NCI-H524 treated with DMSO at 0.1 percent for 48 hours (cell line): ENCODE measurements at regions not wholly inside any gene's neighbourhood (a gene's known extent, or its start where the extent isn't known, plus 50 kb on each side); places are given as distances from the start of the nearest gene placed in this dataset.

Experiments
- DNase-seq: peaks from one replicate; lab custom pipeline; 2025; lab: John Stamatoyannopoulos, UW

- no peak for DNase-seq
Observed at GRCh38 chr6:14635934-14636591, 518.5 kb downstream of the CD83 start.

DNA sequence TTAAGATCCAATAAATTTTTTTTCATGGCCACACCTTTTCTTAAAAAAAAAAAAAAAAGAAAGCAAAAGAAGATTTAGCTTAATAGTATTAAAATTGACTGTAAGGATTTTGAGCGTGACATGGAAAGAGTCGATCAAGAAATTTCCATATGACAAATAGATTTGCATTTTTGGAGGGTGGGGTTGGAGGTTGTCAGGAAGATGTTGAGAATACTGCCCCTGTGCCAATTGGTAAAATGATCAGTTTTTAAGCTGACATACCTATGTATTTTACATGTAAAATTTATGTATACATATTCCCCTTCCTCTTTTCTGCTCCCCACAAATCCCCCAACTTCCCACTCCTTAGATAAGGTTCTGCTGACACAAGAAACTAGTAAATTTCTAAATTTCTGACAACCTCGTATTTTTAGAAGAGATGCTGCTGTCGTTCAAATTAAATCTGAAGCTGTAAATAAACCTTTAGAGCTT lies 520.9 kb downstream of the CD83 start:
- no peak for DNase-seq

DNA sequence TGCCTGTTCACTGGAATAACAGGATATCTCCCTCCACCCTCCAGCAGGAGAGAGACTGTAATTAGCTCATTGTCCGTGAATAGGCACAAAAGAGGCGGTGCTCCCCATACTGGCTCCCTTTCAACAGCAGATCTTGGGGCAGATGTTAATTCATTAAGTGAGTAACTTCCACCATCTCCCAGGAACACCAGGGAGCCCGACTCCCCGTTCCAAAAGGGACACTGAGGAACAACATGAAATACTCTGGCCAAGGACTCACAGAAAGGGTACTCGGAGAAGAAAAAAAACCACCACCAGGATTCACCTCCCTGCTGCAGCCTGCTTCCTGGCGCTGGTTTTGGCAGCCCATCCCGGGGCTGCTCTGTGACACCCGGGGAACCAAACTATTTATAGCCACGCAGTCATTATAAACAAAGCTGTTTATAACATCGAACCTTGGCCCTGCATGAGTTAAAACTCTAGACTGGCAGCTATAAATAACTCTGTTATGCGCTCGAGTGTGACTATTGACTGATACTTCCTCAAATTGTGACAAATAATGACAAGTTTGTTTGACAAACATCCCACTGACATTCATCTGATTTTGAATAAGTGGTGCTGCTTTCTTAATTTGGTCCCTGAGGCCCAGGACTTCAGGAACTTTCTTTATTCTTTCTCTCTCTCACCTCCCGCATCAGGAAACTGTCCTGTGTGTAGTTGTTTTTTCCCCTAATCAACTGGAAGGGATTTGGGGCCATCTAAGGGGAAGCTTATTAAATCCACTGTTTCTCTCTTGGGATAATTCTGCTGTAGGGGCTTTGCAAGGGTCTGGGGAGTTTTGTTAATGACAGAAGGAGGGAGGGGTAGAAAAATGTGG lies 521.6 kb downstream of the CD83 start:
- DNase-seq = peak; percentile 8

DNA sequence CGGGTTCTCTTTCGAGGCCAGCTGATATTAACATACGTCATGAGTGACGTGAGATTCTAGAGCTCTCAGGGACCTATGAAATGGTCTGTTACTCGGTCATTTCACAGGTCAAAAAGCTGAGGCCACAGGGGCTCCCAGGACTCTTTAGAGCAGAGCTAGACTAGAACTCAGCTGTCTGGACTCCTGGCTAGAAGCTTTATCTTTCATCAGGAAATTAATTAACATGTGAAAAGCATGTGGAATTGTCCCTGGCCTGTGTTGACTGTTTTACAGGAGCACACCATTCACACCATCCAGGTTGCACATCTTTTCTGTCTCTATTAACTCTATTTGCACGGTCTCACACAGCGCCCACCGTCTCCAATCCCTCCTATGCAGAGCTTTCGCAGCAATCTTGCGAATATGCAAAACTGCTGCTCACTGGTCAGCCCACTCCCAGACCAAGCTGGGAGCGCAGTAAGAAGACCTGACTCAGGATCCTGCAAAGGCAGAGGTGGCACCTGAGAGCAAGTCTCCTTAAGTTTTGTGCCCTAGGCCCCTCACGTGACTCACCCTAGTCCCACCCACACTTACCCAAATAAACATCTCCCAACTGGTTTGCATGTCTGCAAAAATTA lies 522.5 kb downstream of the CD83 start:
- no peak for DNase-seq

GRCh38 chr6:14640631-14641030 lies 523.1 kb downstream of the CD83 start:
- peak; percentile 66 for DNase-seq

GRCh38 chr6:14641423-14642135 lies 524.0 kb downstream of the CD83 start:
- DNase-seq = no peak

- no peak for DNase-seq
Observed at GRCh38 chr6:14642136-14642505, 524.5 kb downstream of the CD83 start.

GRCh38 chr6:14642842-14643241 lies 525.3 kb downstream of the CD83 start:
- no peak for DNase-seq

GRCh38 chr6:14644381-14644780 lies 526.8 kb downstream of the CD83 start:
- no peak for DNase-seq

- no peak for DNase-seq
Observed at GRCh38 chr6:14645221-14645620, 527.6 kb downstream of the CD83 start.

- no peak for DNase-seq
Observed at GRCh38 chr6:14645841-14646240, 528.3 kb downstream of the CD83 start.

DNA sequence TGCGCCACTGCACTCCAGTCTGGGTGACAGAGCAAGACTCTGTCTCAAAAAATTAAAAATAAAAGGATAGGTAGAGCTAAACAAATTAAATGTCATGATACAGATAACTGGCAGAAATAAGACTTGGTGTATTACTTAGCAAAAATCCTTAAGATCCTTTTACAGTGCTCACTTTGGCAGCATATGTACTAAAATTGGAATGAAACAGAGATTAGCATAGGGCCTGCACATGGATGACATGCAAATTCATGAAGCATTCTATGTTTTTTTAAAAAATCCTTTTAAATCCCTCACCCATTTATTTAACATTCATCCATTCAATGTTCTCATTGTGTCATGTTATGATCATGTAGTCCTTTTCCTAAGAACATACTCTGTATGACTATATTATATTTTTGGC lies 528.8 kb downstream of the CD83 start:
- DNase-seq = no peak

DNA sequence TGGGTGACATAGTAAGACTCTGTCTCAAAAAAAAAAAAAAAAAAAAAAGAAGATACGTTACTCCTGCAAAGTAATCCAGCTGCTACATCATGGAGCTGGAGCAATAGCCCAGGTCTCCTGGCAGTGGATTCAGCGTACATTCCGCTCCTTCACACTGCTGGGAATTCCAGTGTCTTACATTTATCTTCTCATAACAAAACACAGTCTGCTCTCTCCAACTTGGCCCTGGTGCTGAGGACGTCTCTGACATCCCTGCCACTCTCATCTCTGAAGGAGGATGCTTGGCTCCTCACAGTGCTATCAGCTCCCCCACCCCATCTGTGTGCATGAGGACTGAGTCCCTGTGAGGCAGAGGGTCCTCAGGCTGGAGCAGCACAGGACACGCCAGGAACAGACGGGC lies 529.8 kb downstream of the CD83 start:
- DNase-seq = no peak

DNA sequence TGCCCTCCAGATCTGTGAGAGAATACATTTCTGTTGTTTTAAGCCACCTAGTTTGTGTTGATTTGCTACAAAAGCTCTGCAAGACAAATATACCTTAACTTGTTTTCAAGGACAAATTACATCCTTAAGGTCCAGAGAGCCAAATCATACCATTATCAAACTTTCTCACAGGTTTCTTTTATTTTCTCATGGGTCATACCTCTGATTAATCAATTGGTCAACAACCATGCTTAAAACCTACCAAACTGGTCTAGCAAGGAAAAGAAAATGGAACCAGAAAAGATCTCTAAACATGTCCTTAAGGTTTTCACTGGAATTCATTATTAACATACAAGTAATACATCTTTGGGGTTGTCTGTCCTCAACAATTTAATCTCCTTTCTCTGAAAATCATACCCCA lies 535.0 kb downstream of the CD83 start:
- DNase-seq = no peak

DNA sequence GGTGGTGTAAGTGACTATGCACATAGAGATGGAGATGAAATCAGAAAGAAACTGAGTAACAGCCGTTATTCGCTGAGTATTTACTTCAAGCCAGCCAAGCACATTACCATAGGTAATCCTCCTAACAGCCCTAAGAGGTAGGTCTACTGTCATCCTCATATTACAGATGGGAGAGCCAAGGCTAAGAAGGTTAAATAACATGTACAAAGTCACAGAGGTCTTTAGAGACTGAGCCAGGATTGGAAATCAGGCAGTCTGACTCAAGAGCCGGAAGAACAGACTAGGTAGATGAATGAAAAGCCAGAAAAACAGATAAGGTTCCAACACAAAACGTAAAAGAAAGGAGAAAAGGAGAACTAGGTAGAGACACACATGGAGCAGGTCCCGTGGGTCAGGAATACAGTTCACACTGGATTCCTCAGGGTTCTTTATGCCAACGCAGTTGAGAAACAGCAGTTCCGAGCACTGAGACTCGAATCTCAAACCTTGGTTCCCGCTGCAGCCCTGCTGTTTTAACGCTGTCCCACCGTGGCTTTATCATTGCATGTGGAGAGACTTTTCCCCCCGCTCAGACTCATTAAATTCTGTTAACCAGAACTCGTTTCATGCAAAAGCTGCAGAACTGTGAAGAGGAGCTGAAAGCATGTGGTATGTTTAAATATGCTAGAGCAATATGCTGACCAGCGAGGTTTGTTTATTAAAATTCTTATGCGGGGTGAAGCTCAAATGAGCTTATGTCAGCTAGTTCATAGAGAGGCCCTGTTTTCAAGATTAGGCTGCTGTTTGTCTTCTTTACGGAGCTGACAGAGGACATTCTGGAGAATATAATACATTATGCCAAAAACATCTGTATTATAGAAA lies 537.9 kb downstream of the CD83 start:
- no peak for DNase-seq

DNA sequence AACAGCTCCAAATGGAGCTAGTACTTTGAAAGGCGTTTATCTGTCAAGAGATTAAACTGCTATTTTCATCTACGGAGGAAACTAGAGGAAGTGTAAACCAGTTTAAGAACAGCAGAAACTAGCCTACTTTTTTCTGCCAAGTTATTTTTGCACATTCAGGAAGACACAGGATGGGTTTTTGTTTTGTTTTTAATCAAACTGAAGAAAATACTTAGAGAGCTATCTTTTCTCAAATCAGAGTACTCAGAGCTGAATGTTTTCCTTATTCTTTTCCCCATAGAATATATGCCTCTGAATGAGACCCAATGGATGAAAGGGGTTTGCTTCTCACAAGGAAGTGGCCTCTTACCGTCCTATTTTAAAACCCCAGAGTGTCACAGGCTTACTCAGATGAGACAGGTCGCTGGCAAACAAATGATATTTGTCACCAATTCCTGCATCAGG lies 538.5 kb downstream of the CD83 start:
- DNase-seq = no peak

GRCh38 chr6:14656649-14657048 lies 539.1 kb downstream of the CD83 start:
- DNase-seq = no peak

DNA sequence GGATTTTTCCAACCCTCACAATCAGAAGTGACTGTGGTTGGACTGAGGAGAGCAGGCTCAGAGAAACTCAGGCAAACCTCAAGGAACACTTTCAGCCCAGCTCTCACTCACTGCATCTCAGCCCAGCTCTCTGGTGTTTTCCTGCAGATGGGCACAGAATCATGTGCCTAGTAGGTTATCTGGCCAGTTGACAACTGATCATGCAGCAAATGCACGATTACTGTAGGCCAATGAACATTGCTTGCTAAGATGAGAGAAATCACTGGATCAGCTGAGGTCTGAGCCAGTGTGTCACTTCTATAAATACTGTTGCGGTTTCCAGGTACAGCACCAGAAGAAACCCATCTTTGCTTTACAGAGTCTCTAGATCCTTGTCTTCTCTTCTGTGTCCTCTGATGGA lies 540.5 kb downstream of the CD83 start:
- DNase-seq = no peak

DNA sequence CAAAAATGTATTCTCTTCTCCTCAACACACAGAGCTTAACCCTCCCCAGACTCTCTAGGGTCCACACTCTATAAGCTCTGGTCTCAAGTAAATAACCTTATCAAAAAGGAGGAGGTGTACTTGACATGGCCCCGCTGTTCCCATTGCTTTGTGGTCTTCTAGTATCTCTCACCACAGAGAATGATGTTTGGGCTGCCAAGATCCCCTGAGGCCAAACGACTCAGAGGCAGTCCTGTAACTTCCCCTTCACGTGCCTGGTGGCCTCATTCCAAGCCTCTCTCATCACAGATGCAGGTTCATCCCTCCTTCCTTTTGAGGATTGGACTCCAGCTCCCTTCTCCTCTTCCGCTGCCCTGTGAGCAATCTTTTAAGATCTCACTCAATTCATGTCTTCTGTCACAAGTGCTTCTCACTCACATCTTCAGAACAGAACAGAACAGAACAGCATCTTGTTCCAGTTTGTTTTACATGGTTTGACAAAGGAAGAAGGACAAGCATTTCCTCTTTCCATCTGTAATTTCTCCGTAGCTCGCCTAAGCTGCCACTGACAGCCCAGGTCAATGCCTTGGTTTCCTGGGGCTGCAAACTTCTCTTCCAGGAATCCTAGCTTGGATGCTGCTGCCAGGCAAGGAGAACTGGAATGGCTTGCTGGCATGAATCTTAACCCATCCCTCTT lies 541.5 kb downstream of the CD83 start:
- DNase-seq = no peak

DNA sequence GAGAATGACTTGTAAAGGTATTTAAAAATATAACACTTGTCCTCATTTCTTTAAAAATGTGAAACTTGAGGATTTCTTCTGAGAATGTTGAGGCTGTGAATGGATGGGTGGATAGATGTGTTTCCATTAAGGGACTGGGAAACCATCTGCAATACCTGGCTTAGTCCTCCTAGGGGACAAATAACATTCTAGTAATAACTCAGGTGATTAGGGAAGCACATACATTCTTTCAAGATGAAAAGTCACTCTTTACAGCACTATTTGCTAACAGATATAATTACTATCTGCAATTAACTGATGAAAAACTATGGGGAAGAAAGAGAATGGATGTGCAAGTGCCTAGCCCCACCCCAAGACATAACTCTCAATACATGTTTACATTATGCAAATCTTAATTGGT lies 542.3 kb downstream of the CD83 start:
- DNase-seq = no peak
